HG03064 (cell line): ENCODE measurements at regions not wholly inside any gene's neighbourhood (a gene's known extent, or its start where the extent isn't known, plus 50 kb on each side); places are given as distances from the start of the nearest gene placed in this dataset.

ENCODE experiments used
- ATAC-seq: cut with Tn5 transposase; IDR thresholded peaks from one replicate; pipeline ENCODE4 v1.9.1; 2021; ENCODE audit warnings: low read depth; ENCODE audit not compliant: unreplicated experiment

DNA sequence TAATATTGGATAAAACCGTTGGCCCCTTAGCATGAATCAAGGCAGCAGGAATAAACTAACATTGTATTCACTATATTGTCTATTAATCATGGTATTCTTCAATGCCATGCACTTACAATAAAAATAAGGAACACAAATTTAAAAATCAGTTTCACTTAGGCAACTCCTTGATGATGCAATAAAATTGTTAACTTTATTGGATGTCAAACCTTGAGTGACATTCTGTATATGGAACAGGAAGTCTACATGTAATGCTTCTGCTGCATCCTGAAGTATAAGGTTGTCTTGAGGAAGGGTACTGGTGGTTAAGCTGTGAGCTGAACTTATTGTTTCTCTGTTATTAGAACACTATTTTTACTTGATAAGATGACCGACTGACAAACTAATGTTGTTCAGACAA, 605.5 kb downstream of the SATB2 start:
- no peak for ATAC-seq

DNA sequence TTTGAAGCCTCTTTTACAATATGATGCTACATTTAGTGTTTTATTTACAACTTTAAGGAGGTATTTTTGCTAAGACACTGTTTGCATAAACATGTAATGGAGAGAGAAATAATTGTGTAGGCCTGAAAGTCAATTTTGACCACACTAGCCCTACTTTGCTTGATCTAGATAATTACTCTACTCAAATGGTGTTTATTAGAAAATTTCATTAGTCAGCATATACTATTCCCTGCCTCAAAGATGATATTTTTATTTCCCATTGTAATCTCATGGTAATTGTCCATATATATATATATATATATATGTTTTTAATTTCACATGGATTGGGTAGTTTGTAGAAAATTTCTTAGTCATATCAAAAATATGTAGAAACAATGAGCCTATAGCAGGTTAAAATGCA, 632.2 kb downstream of the SATB2 start:
- no peak for ATAC-seq

DNA sequence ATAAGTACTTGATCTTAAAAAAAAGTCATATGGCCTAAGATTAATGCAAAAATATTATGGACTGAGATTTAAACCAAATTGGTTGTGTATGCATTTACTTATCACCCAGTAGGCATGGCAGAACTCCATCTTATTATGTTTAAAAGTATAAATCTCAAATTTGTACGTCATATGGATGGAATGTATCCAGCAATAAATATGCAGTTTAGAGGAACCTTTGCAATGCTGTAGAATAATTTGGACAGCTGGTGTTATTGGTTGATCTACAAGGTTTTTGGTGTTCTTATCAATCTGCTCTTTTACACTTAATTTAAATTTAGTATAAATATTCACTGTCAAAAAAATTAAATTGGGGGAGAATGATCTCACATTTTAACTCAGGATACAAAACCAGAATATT, 640.2 kb downstream of the SATB2 start:
- no peak for ATAC-seq

DNA sequence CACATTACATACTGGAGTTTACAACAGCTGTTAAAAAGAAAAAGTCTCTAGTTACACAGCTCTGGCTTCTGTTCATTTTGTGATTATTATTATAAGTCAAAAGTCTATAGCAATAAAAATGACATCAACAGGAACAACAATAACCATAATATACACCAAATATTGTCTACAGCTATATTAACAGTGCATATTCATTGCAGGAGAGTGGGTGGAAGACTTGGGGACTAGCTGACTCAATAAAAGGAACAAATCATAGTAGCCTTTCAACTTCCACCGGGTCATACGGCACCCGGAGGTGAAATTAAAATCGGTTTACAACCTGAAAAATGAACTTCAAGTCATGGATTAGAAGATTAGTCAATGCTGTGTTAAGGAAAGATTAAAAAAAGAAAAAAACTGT, 642.1 kb downstream of the SATB2 start:
- ATAC-seq, result no peak

DNA sequence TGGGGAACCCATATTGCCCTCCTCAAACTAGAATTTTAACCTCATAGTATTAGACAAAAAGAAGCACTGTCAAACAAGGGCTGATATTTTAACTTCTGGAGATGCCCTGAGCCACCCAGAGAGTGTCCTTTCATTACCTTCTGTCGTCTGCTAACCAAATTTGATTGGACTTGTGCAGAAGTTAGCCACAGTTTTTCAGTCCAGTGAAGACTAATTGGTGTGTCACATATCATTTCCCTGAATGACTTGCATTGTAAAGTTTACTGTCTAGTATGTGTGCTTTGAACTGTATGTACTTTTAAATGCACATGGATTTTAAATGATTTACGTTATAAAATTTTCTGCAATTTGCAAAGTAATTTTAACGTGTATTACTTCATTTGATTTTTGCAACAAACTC, 646.5 kb downstream of the SATB2 start:
- ATAC-seq, result no peak

DNA sequence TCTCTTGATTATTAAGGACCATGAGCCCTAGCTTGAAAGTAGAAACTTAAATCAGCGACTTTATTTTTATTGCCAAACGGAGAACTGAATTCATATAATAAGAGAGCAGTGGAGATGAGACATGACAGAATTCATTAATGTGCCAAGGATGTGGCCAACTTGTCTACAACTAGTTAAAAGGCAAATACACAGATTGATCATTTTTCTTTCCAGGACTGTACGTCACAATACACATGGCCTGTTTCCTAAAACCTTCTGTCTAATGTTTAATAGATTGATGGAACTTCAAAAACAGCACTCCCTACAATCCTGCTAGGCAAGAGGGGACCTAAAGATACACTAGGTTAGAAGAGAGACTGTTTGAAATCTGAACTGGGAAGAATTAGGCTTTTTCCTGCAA, 647.8 kb downstream of the SATB2 start:
- no peak for ATAC-seq

DNA sequence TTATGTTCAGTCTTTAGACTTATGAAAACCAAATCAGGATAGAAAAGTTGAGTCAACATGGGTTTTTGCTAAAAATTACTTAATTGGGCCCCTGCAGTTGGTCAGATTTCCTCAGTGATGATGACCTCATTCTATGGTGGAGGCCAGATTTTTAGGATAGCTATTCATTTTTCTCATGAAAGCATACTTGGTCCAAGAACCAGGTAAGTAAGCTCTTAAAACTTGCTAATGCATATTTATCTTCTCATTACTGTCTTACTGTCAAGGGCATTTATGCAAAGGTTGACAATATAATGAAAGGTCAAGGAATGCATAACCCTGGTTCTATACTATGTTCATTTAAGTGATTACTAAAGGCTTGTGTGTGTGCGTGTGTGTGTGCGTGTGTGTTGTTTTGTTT, 650.6 kb downstream of the SATB2 start:
- ATAC-seq, result no peak

DNA sequence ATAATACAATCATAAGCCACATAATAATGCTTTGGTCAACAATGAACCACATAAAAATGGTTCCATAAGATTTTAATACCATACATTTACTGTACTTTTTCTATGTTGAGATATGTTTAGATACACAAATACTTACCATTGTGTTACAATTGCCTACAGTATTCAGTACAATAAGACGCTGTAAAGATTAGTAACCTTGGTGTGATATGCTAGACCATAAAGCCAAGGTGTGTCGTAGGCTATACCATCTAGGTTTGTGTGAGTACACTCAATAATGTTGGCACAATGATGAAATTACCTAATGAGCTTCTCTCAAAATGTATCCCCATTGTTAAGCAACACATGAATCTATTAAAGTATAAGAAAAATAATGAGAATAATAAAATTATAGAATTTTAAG, 662.3 kb downstream of the SATB2 start:
- no peak for ATAC-seq

DNA sequence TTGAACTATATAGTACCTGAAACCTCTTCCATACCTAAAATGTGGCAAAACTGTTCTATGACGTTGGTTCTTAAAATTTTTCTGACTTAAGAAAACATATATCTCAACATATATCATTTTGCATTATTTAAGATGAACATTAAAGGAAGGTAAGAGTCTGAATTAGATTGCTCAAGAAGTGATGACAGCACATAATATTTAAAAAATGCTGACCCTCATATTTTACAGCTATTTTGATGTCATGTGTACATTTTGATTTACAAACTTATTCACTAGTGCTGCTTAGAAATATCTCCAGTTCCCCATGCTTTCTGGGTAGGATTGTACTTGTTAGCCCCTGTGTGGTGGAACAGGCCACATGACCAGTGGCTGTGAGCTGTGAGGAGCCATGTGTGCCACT, 666.1 kb downstream of the SATB2 start:
- ATAC-seq, result no peak

DNA sequence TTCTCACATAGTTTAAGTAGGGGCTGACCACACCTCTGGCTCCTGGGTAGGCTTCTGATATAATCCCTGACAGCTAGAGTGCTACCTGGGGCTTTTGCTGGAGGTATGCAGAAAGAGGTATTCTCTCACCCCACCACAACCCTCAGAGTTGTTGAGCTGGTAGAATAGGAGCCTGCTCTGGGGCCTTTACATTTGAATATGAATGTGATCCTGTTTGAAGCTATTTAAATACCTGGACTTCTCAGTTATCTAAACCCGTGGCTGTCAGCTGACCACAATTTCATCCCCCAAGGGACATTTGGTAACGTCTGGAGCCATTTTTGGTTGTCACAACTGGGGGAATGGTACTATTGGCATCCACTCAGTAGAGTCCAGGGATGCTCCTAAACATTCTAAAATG, 669.1 kb downstream of the SATB2 start:
- ATAC-seq, result no peak

DNA sequence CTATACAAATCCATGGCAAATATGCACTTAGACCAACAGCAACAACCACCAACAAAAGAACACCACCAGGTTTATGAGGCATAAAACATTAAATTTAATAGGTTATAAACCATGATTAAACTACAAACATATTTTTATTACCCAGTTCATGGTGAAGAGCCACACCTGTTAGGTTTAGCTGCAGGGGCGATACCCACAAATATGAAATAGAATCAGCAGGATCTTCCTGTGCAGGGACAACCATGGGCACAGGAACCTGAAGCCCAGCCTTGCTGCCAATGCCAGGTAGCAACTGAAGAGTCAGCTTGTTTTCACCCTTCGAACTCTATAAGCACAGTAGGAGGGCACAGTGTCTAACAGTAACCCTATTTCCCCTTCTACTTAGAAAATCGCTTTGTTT, 675.0 kb downstream of the SATB2 start:
- ATAC-seq, result no peak

DNA sequence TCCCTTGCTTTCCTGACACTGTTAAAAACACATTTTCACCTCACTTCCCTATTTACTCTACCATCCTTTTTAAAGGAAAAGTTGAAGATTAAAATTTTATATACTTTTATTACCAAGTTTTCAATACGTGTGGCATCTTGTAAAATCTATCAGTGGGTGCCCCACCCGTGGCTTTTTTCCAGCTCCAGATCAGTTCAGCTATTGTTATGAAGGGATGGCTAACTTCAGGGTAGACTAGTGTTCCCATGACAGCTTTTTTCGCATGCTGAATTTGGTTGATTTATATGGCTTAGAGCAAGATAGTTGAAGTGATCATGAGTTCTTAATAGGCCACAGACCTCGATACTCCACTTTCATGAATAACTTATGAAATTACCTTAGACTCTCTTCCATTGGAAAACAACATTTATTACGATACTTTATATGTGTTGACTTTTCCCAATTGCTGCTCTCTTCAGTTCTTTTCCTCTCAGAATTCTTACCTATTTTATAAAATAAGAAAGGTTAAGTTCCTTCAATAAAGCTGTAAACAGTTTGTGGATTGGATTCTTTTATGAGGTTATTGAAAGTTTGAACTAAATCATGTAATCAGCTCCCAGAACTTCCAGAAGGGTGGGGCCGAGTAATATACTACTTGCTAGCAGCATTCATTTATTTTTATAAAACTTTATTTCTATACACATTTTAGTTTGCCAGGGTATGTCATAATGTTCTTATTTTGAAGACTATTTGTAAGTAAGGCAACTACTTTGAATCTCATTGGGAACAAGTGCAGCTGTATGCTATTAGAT, 680.9 kb downstream of the SATB2 start:
- no peak for ATAC-seq

DNA sequence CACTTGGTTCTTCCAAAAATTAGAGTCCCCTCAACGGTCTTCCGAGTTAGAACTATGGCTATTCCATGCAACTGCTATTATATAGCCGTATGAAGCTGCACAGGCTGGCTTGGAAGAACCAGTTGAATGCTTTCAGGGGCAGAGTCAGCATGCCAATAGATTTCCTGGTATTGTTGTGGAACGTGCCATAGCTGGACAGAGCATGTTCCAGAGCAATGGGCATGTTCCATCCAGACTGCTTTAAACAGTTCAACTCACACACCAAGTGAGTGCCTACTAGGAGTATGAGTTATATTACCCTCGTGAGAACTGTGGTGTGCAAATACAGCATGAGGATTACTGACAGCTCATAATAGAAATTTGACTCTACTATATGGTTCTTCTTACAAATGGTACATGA, 682.0 kb downstream of the SATB2 start:
- ATAC-seq, result no peak

DNA sequence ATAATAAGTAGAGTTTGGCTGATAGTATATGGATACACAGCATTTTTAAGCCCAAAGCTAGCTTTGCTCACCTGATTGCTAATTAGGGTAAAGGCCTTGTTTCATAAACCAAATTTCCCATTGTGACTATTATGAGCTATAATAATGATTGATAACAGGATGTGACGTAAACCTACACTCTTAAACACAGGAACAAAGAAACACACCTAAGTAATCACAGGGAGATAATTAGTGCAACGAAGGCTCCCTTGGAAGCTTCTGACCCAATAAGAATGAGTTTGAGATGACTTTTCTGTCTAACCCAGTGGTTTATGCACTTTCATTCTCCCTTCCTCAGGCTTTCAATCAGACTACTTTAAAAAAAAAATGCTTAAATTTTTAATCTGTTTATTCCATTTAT, 683.2 kb downstream of the SATB2 start:
- no peak for ATAC-seq

DNA sequence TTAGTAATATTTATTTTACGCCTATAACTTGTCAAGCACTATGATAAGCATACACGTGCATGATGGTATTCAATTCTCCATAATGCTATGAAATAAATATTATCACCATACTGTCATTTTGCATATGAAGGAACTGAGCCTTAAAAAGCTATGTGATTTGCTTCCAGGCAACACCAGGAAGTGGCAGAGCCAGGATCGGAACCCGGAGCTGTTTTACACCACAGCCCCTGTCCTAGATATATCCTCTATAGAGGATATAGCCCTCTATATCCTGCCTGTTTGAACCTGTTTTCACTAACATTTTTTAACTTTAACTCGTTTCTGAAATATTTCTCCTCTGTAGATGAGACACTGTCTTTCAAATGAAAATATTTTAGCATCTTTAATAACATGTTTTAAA, 690.0 kb downstream of the SATB2 start:
- no peak for ATAC-seq

DNA sequence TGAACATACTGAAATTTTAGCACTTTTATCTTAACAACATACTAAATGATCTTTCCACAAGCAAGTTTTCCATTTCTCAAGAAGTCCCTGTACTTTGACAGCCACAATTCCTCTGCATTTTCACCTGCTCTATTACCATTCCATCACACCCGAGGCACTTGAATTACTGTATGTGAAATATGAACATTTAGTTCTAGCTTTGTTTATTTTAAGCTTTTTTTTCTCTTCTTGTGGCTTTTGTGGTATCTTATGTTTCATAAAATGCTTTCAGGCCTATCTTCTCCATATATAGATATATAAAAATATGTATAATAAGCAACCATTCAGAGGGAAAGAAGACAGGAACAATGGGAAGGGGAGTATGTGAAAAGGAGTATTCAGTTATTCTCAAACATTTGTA, 693.9 kb downstream of the SATB2 start:
- ATAC-seq, result no peak

DNA sequence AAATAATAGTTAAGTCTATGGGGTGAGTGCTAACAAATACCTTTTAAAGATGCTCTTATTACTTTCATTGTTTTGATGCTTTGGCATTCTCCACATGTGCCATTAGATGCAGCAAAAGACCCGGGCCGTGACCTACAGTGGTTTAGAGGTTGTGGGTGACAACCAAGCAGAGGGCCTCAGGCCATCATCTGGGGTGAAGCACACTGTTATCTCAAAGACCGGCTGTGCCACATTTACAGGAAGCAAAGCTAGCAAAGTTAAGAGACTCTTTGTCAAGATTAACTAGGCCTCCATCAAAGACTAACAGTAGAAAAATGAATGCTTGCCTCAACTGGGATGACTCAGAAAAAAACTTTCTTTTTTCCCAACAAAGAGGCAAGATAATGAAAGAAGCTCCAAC, 695.3 kb downstream of the SATB2 start:
- no peak for ATAC-seq

DNA sequence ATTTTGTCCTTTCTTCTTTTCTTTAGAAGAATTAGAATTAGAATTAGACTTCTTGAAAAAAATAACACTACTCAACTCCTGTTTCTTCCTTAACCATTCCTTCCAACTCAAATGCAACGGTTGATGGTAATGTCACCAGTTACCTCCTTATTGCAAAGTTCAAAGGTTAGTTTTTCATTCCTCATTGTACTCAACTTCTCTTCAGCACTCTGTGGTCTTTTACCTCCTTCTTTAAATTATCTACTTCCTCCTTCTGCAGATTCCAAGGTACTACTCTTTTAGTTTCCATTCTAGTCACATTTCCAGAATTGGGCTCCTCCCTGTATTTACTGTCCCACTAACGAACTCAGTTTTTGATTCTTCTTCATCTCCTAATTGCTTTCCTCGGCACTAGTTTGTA, 700.7 kb downstream of the SATB2 start:
- ATAC-seq, result no peak

DNA sequence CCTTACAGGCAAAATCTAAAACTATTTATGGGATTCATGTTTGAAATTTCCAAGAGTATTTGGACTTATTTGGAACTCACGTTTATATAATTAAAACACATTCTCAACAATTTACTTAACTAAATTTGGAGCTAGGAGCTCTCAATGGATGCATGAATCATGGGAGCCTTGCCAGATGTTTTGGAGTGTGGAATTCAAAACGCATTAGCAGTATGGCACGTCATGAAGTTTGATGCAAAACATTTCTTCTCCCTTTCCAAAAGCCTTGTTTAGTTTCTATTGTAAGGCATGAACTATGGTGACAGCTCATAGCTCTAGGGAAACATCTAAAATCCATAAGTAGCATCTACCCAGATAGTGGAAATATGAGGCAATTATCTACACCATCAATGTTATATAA, 701.6 kb downstream of the SATB2 start:
- ATAC-seq, result no peak

DNA sequence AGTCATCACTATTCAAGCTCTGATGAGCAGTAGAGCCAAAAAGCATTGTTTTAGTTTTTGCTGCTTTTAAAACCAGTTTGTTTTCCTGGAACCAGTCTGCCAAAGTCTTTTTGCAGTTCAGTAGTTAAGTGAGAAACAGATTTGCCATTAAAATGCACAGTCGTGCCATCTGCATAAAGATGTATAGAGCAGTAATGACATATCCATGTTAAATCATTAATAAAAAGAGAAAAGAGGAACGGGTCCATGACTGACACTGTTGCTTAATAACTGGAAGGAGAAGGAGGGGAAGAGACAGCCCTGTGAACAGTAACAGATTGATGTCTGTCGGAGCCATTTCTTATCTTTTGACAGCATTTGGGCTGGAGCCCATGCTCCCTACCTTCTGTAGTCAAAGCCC, 704.6 kb downstream of the SATB2 start:
- ATAC-seq, result no peak

DNA sequence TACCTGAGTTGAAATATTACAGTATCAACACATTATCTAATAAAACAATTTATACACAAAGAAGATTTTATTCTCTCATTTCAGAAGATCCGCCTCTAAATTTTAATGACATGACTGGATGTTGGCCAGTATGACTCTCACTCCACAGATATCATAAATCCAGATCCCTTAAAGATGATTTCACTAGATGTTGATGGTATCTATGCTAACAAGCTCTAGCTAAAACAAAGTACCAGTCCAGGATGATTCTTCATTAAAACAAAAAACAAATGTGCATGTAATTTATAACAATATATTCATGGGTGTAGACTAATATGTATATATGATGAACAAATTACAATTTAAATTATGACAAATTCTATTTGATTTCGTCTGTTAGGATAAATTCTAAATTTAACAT, 708.4 kb downstream of the SATB2 start:
- no peak for ATAC-seq

DNA sequence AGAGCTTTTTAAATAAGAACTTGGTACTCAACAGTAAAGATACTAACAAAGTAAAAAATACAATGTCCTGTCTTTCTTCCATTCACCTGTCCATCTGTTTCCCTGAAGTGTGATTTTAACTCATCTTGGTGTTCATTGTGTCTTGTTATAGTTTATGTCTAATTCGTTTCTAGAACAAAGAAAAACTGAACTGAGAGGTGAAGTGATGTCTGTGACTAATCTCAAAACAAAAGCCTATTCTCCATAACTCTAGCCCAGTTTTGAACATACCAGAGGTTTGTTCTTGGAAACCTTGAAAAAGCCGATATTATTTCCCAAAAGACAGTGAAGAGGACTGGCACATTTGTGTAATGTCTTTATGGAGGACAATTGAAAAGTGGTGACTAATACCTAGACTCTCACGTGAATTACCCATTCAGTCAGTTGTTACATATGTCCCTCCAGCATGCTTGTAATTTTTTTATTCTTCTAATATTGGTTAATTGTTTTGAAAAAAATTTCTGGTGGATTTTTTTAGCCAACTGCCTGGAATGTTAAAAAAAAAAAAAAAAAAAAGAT, 725.8 kb downstream of the SATB2 start:
- ATAC-seq, result no peak

DNA sequence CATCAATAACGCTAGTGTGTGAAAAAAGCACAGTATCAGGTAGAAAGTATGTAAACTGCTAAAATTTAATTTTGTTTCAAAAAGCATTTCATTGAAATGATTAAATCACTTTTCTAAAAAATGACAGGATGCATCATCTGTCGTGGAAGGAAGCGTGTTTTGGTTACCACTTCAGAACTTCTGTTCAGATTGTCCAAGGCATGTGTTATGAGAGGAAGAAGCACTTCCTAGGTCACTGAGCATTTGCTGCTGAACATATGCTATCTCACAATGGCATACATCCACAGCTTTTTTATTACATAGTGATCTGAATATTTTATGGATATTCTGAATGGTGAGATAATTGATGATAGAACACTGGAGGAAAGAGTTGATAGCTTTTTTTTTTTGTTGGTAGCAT, 737.5 kb downstream of the SATB2 start:
- no peak for ATAC-seq
